Right lobe of liver (tissue), 6 donors: ENCODE measurements at regions not wholly inside any gene's neighbourhood (a gene's known extent, or its start where the extent isn't known, plus 50 kb on each side); places are given as distances from the start of the nearest gene placed in this dataset.

Source experiments
- ATAC-seq, 4 donors: fragments of 200-7000 bp; cut with Tn5 transposase; one replicate each; pipeline ENCODE4 v1.9.1; 2020; ENCODE audit warnings: mild to moderate bottlenecking in 4 of 4, moderate library complexity in 4 of 4
- DNase-seq, 3 donors: peaks; one replicate each; pipeline ENCODE4 v3.0.0-alpha.2; 2020
- H3K27ac ChIP-seq, 3 donors: fragments of 200-600 bp; one replicate each; pipeline ENCODE4 v1.8.0; 2022
- H3K27me3 ChIP-seq, 2 donors: fragments of 200-600 bp; one replicate each; pipeline ENCODE4 v1.8.0; 2022
- H3K36me3 ChIP-seq, 4 donors: fragments of 200-600 bp; sonication (generic) in 1 of 4; one replicate each; pipeline versions ENCODE4 v1.5.1 to v1.8.0; 2017 to 2022; ENCODE audit warnings: control low read depth in 1 of 4
- H3K4me1 ChIP-seq, 4 donors: fragments of 200-600 bp; sonication (generic) in 1 of 4; one replicate each; pipeline versions ENCODE4 v1.5.1 to v1.8.0; 2017 to 2022; ENCODE audit warnings: control low read depth in 1 of 4
- H3K4me3 ChIP-seq, 3 donors: fragments of 200-600 bp; one replicate each; pipeline ENCODE4 v1.8.0; 2022
- H3K9me3 ChIP-seq, 4 donors: fragments of 200-600 bp; sonication (generic) in 1 of 4; one replicate each; pipeline versions ENCODE4 v1.5.1 to v1.8.0; 2017 to 2022; ENCODE audit warnings: control low read depth in 1 of 4
- POLR2A ChIP-seq: fragments of 450-650 bp; IDR thresholded peaks from one replicate; pipeline ENCODE4 v1.6.1; 2017; ENCODE audit warnings: antibody characterized with exemption, mild to moderate bottlenecking
- WGBS: methylation state at CpG from one replicate; pipeline ENCODE4 v1.1.6; 2018; ENCODE audit warnings: low coverage, low lambda C conversion rate; ENCODE audit not compliant: insufficient coverage; ENCODE audit errors: missing lambda C conversion rate; 5-methylcytosine and 5-hydroxymethylcytosine counted together
- intact Hi-C, 2 donors: fragments of 100-400 bp; cut with DNase I; formaldehyde crosslinking; loops; one replicate each; pipeline versions ENCODE4 v1.11.2 to v1.14.1; 2022
- TF ChIP-seq, protein P1 (sequence below), 4 donors: fragments of 200-600 bp in 3 of 4; fragments of 450-650 bp in 1 of 4; IDR thresholded peaks; one replicate each; pipeline versions ENCODE4 v1.5.1 to v1.8.0; 2016 to 2022; ENCODE audit warnings: antibody characterized with exemption in 4 of 4, mild to moderate bottlenecking in 2 of 4
- donor health status: DM: no; HTN: yes; CAD: no.
- donor health status: DM: no; HTN: no; CAD: no.
- donor health status: DM: no; HTN: no; CAD: no.
- donor health status: DM: no; HTN: yes; CAD: no.
- donor health status: DM: no; HTN: yes; CAD: no.

- ATAC-seq (no peak), DNase-seq (no peak)
- Histone ChIP-seq H3K36me3 (no peaks in the 10 kb centered on the region), H3K27ac (no peak overlapping the region), H3K4me1 (no peaks in the 10 kb centered on the region), H3K27me3 (no peaks in the 10 kb centered on the region), H3K4me3 (no peak overlapping the region), H3K9me3 (no peaks in the 10 kb centered on the region)
- intact Hi-C loops, result no loop called here
- 38% methylated on average over 3 of the region's 3 CpGs for WGBS
- TF ChIP-seq POLR2A, result no peak
- TF ChIP-seq, protein P1, sequence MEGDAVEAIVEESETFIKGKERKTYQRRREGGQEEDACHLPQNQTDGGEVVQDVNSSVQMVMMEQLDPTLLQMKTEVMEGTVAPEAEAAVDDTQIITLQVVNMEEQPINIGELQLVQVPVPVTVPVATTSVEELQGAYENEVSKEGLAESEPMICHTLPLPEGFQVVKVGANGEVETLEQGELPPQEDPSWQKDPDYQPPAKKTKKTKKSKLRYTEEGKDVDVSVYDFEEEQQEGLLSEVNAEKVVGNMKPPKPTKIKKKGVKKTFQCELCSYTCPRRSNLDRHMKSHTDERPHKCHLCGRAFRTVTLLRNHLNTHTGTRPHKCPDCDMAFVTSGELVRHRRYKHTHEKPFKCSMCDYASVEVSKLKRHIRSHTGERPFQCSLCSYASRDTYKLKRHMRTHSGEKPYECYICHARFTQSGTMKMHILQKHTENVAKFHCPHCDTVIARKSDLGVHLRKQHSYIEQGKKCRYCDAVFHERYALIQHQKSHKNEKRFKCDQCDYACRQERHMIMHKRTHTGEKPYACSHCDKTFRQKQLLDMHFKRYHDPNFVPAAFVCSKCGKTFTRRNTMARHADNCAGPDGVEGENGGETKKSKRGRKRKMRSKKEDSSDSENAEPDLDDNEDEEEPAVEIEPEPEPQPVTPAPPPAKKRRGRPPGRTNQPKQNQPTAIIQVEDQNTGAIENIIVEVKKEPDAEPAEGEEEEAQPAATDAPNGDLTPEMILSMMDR (IDR thresholded peaks at IDR 0.05), result no peak
These were observed 219.7 kb upstream of the COL8A1 start for GRCh38 chr3:99418709-99419108.

DNA sequence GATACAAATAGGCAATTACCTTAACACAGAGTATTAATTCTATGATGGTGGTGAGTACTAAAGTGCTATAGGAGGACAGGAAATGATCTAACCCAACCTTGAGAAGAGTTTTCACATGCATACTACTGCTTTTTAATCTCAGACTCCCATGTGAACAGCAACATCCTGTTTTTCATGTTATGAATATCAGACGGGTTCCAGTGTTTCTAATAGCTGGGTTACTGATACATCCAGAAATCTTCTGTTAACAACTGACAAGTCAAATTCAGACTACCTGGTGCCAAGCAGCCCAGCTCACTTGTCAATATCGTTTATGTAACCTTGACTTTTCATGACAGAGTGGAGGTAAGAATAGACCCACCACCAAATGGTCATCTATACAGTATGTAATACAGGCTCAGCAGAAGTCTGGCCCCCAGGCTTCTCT, 220.2 kb upstream of the COL8A1 start:
- H3K9me3 ChIP-seq, result no peaks in the 10 kb centered on the region
- H3K4me1 ChIP-seq, result no peaks in the 10 kb centered on the region
- ATAC-seq (no peak), DNase-seq (no peak)
- intact Hi-C loops, result no loop called here
- no peaks in the 10 kb centered on the region for H3K27me3 ChIP-seq
- H3K36me3 ChIP-seq, result no peaks in the 10 kb centered on the region
- 28% methylated on average over 2 of the region's 2 CpGs for WGBS
- no peak overlapping the region for H3K27ac ChIP-seq
- TF ChIP-seq POLR2A, result no peak
- TF ChIP-seq, protein P1 (IDR thresholded peaks at IDR 0.05), result no peak
- no peak overlapping the region for H3K4me3 ChIP-seq

DNA sequence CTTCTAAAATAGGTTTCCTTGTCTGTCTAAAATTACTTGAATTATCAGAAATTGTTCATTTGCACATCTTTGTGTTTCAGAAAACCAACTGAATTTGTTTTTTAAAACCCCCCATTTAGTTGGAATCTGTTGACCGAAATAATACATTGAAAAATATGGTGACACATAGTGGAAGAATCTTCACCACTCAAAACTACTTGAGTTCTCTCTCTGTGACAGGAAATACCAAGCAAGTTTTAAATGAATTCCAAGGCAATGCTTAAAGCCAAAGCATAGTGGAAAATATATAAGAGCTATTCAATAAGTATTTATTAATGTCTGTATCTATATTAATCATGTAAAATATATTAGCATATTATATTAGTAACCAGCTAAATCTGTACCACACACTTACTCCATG, 224.9 kb upstream of the COL8A1 start:
- Histone ChIP-seq H3K4me3 (no peak overlapping the region), H3K27me3 (no peaks in the 10 kb centered on the region), H3K9me3 (no peaks in the 10 kb centered on the region), H3K36me3 (no peaks in the 10 kb centered on the region), H3K27ac (no peak overlapping the region), H3K4me1 (no peaks in the 10 kb centered on the region)
- TF ChIP-seq, protein P1 (IDR thresholded peaks at IDR 0.05), result no peak
- TF ChIP-seq POLR2A, result no peak
- 39% methylated on average over 1 of the region's 1 CpG for WGBS
- ATAC-seq (no peak), DNase-seq (no peak)
- intact Hi-C loops, result no loop called here

DNA sequence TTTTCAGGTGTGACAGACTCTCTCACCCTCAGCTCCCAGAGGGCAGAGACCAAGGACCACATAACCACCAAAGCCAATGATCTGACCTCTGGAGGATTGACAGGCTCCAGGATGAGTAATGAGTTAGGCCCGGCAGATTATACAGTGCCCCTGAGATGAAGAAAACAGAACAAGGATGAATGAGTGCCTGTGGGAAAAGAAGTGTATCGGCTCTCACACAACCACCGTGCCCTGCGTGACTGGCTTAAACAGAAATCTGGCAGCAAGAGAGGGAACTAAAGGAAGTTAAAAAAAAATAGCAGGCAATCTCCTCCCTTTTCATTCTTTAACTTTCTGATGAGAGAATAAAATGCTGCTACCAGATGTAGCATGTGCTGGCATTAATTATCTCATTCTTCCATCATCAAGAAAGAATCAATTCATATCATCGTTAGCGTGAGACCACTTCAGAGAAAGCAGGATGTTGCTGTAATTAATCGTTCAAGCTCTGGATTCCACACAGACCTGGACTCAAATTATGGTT, 227.5 kb upstream of the COL8A1 start:
- Histone ChIP-seq H3K27me3 (no peaks in the 10 kb centered on the region), H3K36me3 (no peaks in the 10 kb centered on the region), H3K4me3 (no peak overlapping the region), H3K9me3 (no peaks in the 10 kb centered on the region), H3K4me1 (no peaks in the 10 kb centered on the region), H3K27ac (no peak overlapping the region)
- 37% methylated on average over 7 of the region's 7 CpGs for WGBS
- TF ChIP-seq, protein P1 (IDR thresholded peaks at IDR 0.05), result no peak
- no peak for TF ChIP-seq POLR2A
- ATAC-seq (no peak), DNase-seq (no peak)
- intact Hi-C loops, result no loop called here

DNA sequence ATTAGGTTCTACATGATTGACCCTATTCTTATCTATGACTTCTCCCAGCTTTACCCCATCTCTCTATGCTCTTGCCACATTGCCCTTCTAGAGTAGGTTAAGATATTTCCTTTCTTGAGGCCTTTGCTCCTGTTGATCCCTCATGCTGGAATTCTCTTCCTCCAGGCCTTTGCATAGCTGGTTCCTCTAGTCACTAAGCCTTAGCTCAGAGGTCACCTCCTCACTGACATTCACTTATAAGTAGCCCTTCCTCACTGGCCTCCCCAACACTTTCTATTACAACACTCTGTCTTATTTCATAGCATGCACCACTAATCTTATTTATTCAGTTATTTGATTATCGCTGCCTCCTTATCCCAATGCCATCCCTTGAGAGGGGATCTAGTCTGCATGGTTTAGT, 228.4 kb upstream of the COL8A1 start:
- DNase-seq, result no peak
- WGBS, result 77% methylated on average over 1 of the region's 1 CpG
- H3K4me3 ChIP-seq, result no peak overlapping the region
- no peak for ATAC-seq
- no peaks in the 10 kb centered on the region for H3K36me3 ChIP-seq
- intact Hi-C loops, result no loop called here
- no peak overlapping the region for H3K27ac ChIP-seq
- H3K9me3 ChIP-seq, result no peaks in the 10 kb centered on the region
- TF ChIP-seq POLR2A, result no peak
- TF ChIP-seq, protein P1 (IDR thresholded peaks at IDR 0.05), result no peak
- no peaks in the 10 kb centered on the region for H3K27me3 ChIP-seq
- H3K4me1 ChIP-seq, result no peaks in the 10 kb centered on the region
